D721Med (cell line): ENCODE measurements at regions not wholly inside any gene's neighbourhood (a gene's known extent, or its start where the extent isn't known, plus 50 kb on each side); places are given as distances from the start of the nearest gene placed in this dataset.
"Not testable (repeated sequence)": the region's sequence is repeated elsewhere in the genome, so short reads cannot be mapped to it uniquely, and the experiment has no call there.

Experiments
- DNase-seq: peaks from one replicate; pipeline ENCODE4 v3.0.0; 2011; ENCODE audit warnings: low spot score; ENCODE audit not compliant: insufficient read length
- FAIRE-seq: peaks from 2 replicates; lab custom pipeline; 2011; peaks lifted over from hg19 to GRCh38; lab: Jason Lieb, UNC
- TF ChIP-seq, protein P1 (sequence below): IDR thresholded peaks from 2 replicates; pipeline ENCODE4 v1.5.1; 2012; ENCODE audit warnings: mild to moderate bottlenecking, control low read depth; ENCODE audit not compliant: insufficient read depth; ENCODE audit errors: missing control alignments

DNA sequence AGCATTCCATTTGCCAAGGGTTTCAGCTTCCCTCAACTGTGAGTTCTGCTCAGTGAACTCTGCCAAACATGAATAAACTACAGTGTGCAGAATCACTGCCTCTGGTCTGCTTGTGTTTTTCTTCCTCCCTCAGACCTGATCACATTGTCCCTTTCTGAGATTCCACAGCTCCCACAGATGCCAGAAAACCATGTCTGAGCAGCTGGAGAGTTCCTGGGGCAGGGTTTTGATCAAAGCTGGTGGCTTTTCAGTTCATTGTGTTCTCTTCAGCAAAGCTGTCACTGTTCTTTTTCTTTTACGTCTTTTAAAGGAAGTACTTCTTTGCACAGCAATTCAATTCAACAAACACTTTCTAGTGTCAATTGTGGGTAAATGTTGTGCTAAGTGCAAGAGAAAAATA is 555.8 kb downstream of the RBFOX1 start:
- TF ChIP-seq, protein P1, sequence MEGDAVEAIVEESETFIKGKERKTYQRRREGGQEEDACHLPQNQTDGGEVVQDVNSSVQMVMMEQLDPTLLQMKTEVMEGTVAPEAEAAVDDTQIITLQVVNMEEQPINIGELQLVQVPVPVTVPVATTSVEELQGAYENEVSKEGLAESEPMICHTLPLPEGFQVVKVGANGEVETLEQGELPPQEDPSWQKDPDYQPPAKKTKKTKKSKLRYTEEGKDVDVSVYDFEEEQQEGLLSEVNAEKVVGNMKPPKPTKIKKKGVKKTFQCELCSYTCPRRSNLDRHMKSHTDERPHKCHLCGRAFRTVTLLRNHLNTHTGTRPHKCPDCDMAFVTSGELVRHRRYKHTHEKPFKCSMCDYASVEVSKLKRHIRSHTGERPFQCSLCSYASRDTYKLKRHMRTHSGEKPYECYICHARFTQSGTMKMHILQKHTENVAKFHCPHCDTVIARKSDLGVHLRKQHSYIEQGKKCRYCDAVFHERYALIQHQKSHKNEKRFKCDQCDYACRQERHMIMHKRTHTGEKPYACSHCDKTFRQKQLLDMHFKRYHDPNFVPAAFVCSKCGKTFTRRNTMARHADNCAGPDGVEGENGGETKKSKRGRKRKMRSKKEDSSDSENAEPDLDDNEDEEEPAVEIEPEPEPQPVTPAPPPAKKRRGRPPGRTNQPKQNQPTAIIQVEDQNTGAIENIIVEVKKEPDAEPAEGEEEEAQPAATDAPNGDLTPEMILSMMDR, result no peak
- DNase-seq (no peak), FAIRE-seq (no peak)

DNA sequence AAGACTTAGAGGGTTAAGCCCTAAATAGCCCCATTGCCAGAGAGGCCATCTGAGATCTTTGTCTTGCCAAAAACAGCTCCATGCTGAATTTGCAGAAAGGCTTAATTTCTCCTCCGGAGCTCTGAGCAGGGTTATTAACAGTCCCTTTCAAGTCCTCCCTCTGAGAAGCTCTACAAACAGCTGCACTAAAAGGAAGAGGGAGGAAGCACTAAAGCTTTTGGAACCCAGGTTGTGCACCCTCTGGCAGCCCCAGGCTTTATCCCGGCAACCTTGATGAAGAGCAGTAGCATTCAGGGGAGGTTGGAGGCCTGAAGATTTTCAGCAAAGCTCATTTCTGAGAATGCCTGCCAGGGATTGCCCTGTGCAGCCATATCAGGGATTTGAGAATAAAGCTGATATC is 554.7 kb downstream of the RBFOX1 start:
- no peak for DNase-seq

DNA sequence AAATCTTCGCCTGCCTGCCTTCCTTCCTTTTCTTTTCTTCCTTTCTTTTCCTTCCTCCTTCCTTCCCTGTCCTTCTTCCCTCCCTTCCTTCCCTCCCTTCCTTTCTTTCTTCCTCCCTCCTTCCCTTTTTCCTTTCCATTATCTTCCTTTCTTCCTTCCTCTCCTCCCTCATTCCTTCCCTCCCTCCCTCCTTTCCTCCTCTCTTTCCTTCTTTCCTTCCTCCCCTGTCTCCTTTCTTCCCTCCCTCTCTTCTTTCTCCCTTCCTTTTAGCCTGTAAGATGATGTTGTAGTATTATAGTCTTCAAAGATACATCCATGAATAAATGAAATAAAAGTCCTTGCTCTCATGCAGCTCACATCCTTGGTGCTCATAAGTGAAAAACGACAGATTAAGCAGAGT is 539.3 kb downstream of the RBFOX1 start:
- DNase-seq (no peak), FAIRE-seq (no peak)
- TF ChIP-seq, protein P1, result no peak

More for the DNA sequence above, 554.7 kb downstream of the RBFOX1 start:
- TF ChIP-seq, protein P1, result no peak
- FAIRE-seq, result no peak

DNA sequence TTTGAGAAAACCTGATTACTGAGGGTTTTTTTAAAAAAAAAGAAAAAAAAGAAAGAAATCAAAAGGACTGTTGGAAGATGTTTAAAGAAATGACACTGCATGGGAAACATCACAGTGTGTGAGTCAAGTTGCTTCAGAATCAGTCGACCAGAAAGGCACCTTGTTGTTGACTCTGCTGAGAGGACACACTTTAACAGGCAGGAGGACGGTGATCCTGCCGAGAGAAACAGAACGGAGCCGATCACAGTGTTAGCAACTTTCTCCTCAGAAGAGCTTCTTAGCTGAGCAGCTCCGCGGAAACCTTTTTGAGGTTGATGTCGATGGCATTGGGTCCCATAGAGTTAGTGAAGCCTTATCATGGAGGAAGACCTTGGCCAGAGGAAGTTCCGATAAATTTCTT is 538.7 kb downstream of the RBFOX1 start:
- DNase-seq (no peak), FAIRE-seq (no peak)
- TF ChIP-seq, protein P1, result no peak

DNA sequence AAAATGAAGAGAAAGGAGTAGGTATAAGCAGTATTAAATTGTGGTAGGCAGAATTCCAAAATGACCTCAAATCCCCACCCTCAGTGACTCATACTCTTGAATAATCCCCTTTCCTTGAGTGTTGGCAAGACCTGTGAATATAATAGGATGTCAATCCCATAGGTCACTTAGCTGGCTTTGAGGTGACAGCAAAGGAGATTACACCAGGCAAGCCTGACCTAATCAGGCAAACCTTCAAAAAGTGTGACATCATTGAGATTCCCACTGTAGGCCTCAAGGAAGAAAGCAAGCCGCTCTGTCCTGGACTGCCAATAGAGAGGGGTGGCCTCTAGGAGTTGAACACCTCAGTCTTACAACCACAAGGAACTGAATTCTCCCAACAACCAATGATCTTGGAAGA is 535.2 kb downstream of the RBFOX1 start:
- DNase-seq (no peak), FAIRE-seq (no peak)
- TF ChIP-seq, protein P1, result no peak

DNA sequence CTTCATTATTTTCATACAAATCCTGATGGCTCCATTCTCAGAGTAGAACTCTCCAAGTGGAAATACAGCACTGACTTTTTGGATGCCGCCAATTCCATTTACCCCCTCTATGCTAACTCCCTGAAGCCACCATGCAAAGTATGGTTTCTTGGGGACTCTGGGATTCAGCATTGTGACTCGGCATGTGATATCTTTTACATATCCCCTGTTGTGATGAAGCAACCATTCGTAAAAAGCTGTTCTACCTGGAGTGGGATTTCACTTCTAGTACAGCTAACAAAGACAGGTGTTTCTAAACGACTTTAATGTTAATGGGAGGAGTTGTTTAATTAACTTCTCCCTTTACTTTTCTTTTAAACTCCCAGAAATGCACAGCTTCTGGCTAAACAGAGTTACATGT is 533.5 kb downstream of the RBFOX1 start:
- DNase-seq (no peak), FAIRE-seq (no peak)
- TF ChIP-seq, protein P1, result no peak

DNA sequence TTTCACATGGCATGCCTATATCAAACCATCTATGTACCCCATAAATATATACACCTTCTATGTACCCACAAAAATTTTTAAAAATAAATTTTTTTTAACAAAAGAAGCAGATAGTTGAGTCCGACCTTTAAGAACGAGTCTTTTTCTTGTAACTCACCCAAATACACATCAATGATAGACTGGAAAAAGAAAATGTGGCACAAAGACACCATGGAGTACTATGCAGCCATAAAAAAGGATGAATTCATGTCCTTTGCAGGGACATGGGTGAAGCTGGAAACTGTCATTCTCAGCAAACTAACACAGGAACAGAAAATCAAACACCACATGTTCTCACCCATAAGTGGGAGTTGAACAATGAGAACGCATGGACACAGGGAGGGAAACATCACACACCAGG is 532.7 kb downstream of the RBFOX1 start:
- not testable (repeated sequence) for DNase-seq, FAIRE-seq
